GM19023 (cell line): ENCODE measurements at regions not wholly inside any gene's neighbourhood (a gene's known extent, or its start where the extent isn't known, plus 50 kb on each side); places are given as distances from the start of the nearest gene placed in this dataset.
A peak's percentile ranks its signal among the peaks of the same experiment; 100 is the strongest.
"Not testable (repeated sequence)": the region's sequence is repeated elsewhere in the genome, so short reads cannot be mapped to it uniquely, and the experiment has no call there.

Source experiments
- ATAC-seq: cut with Tn5 transposase; IDR thresholded peaks from one replicate; pipeline ENCODE4 v1.9.1; 2021; ENCODE audit warnings: mild to moderate bottlenecking, moderate library complexity; ENCODE audit not compliant: unreplicated experiment

DNA sequence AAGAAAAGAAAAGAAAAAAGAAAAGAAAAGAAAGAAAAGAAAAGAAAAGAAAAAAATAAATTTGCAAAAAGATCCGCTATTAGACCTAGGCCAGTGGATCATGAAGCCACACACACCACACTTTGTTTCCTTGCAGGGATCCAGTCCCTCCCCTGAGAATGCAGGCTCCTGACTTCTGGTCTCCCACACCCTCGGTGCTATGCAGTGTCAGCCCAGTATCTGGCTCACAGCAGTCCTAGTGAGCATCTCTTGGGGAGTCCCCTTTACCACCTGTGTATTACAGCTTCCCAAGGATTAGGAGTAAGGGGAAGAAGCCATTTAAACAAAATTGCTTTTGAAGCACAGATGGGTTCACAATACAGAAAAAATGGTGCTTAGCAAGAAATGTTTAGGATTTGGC, 174.1 kb upstream of the IRF2BP2 start:
- not testable (repeated sequence) for ATAC-seq

GRCh38 chr1:234782791-234783190, 172.8 kb upstream of the IRF2BP2 start:
- no peak for ATAC-seq

GRCh38 chr1:234782105-234782751, 172.2 kb upstream of the IRF2BP2 start:
- ATAC-seq = no peak

GRCh38 chr1:234781241-234782065, 171.5 kb upstream of the IRF2BP2 start:
- no peak for ATAC-seq

DNA sequence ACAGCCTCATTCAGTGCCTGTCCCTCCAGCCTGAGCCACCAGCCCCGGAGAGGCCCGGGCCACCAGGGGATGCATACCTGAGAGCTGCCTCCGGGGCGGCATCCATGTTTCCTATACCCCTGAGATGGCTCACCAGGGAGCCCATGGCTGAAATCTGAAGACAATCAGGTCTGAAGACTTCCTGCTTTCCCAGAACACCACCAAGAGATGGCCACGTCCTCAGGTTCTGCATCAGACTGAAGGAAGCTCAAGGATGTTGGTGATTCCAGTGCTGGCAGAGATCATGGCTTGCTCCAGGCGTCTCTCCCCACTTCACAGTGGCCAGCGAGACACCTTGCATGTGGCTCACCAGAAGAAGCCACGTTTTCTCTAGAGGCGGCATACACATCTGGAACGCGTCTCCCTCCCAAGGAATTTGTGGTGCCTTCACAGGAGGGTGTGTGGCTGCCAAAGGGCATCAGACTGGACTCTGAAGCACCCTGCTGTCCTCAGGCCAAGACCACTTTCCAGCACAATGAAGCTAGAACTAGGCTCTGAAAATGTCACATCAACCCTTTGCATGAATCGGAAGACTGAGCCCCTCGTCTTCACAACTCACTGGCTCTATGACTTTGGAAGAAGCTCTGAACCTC, 170.7 kb upstream of the IRF2BP2 start:
- ATAC-seq = no peak

GRCh38 chr1:234780112-234780511, 170.1 kb upstream of the IRF2BP2 start:
- no peak for ATAC-seq

GRCh38 chr1:234779600-234779999, 169.6 kb upstream of the IRF2BP2 start:
- ATAC-seq = not testable (repeated sequence)

DNA sequence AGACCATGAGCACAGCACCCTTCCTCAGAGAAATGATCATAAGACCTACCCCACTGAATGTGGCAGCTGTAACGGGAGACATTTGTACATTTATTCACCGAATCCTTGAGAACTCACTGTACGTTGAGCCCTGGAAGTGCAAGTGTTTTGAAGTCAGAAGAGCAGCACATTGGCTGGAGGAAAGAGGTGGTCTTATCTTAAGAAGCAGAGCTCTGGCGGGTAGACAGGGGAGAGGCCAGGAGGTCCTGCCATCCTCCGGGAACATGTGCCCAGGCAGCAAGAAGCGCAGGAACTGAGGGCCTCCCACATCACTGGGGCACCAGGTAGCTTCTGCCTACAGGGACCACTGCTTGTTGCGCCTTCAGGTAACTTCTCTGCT, 169.2 kb upstream of the IRF2BP2 start:
- no peak for ATAC-seq

DNA sequence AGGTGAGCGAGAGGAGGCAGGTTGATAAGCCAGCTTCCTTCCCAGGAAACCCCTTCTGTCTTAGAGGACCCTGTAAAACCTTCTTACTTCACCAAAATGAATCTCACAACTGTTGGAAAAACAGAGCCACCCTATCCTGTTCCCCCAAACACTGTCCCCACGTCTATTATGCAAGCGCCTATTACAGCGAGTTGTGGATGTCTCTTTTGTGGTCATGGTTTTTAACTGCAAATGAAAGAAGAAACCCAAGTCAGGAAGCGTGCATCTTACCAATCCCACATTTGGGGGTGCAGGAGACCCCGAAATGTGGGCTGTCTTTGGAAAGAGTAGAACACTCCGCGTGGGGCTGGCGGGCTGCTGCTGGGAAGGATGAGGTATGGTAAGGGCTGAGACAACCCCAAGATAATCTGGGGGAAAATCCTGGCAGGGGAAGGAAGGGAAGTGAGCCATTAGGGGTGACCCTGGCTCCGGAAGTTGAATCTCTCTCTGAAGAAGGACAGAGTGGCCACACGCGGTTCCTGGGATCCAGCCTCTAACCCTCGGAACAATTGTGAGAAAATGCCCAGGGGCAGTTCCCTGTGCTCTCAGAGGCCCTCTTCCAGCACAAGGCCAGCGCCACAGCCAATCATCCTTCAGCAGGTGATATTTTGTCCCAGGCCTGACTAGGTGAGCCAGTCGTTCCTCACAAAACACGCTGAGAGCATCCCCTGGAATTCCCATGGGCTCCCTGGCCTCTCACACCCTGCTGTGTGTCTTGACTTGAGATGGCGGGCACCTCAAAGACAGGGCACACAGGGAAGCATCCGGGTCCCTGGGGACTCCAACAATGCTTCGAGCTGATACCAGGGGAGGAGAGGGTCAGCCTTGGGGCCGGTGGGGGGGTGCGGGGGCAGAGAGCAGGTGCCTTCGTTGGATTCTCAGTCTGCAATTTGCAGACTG, 168.5 kb upstream of the IRF2BP2 start:
- no peak for ATAC-seq

- ATAC-seq = no peak
Observed at GRCh38 chr1:234777856-234778220, 167.9 kb upstream of the IRF2BP2 start.

DNA sequence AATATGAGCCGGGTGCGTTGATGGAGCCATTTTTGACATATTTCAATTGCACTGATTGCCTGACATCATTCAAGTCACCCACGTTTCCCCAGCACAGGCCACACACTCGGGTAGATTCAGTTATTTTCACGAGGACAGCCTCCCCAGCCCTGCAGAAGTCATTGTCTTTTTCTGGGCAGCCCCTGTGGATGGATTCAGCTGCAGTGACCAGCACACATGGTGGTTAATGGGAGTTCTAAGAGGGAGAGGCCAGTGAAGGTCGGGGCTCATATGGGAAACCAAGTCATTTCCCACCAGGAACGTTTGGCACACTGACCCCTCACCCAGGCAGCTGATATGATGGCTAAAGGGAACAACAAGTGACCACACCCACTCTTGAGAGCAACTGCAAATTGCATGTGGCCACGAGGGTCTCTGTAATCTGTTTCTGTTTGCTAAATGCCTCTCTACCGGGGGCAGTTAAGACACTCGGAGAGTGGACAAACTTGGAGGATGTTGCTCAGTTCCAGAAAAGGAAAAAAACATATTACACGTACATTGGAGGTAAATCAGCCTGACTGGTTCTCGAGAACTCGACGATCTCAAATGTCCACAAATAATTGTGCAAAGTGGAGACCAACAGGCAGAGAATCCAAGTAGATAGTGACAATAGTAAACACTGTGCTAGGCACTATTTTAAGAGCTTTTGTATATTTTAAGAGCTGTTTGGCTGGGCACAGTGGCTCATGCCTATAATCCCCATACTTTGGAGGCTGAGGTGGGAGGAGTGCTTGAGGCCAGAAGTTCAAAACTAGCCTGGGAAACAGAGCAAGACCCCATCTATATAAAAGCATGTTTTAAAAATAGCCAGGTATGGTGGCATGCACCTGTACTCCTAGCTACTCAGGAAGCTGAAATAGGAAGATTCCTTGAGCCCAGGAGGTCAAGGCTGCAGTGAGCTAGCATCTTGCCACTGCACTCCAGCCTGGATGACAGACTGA, 167.2 kb upstream of the IRF2BP2 start:
- no peak for ATAC-seq

DNA sequence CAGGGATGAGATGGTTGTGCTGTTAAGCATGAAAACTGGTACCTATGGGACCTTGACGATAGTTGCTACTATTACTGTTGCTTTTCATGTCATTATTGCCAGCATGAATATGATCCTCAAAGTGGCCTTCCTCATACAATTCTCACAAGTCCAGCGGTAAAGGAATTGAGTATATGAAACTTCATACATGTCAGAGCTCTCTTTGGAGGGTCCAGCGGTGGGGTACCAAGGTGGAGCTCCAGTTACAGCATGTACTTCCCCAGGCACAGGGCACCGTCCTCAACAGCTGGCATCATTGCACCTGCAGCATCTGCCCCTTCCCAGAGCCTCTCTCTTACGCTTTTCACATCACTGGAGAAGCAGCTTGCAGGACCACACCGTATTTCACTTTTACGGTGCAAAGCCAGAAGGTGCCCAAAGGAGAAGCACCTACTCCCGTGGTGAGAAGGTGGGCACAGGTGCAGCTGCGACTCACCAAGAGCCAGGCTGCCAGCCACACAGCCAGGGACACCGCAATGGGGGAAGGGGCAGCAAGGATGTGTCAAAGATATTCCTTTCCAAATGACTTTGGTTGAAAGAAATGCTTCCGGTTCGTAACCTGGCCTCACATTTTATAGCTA, 166.4 kb upstream of the IRF2BP2 start:
- no peak for ATAC-seq

- no peak for ATAC-seq
Observed at GRCh38 chr1:234775477-234776246, 165.7 kb upstream of the IRF2BP2 start.

DNA sequence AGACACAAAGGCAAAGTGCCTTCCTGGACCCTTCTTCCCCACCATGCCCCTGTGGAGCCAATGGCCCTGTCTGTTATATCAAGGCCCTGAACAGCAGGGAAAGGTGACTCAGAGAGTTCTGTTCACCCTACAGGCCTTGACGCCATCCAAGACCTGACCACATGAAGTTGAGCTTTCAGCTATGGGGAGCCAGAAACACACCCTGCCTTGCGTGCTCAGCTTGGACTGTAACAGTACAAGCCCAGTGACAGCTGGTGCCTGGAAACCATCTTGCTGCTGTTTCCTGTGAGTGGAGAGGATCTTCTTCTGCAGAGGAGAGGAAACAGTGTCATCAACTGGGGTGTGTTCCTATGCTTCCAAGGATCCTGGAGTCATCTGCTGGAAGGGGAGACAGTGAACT, 165.0 kb upstream of the IRF2BP2 start:
- ATAC-seq = no peak

- no peak for ATAC-seq
Observed at GRCh38 chr1:234773936-234774677, 164.1 kb upstream of the IRF2BP2 start.

DNA sequence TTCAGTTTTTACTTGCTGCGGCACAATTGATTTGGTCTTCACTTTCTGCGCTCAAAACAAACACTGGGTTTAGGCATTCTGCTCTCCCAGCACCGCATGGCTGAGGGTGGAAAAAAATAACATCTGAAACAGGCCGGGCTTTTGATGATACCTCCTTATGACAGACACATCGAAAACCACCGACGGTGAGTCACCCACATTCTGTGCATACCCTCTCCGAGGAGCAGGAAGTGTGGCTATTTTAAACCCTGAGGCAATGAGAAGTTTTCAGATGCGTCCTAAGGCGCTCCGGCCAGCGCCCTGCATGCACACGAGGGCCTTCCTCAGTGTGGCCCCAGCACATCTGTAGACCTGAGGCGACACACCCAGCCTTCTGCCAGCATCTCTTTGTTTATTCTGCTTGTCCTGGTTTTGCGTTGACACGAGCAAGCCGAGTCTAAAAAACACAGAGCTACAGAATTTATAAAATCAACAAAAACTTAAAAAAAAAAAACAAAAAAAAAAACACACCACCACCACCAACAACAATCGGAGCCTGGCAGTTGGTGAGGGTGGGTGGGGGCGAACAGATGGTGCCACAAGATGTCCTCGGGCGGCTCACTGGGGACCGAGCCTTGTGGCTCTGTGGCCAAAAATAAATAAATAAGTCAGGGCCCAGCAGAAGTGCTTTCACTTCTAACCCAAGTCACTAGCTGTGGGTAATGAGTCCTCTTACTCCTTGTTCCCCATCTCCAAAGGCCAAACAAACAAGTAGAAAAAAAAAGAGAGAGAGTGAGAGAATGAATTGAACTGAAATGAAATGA, 162.6 kb upstream of the IRF2BP2 start:
- peak; percentile 86 for ATAC-seq
